ENCODE measurements at regions not wholly inside any gene's neighbourhood (a gene's known extent, or its start where the extent isn't known, plus 50 kb on each side); places are given as distances from the start of the nearest gene placed in this dataset.

- TF ChIP-seq CTCF (IDR thresholded peaks at IDR 0.05), result no peak
- TF ChIP-seq POLR2AphosphoS5 (IDR thresholded peaks at IDR 0.05), result no peak
Observed at GRCh38 chr5:98363157-98363556, 410.3 kb upstream of the RGMB start.
